Smooth muscle cell (in vitro differentiated cells): ENCODE measurements at regions not wholly inside any gene's neighbourhood (a gene's known extent, or its start where the extent isn't known, plus 50 kb on each side); places are given as distances from the start of the nearest gene placed in this dataset.

Experiments used
- DNase-seq: peaks from one replicate; lab custom pipeline; 2025; ENCODE audit not compliant: unreplicated experiment; lab: John Stamatoyannopoulos, UW
- H2AFZ ChIP-seq: fragments of 200-600 bp; sonication (generic); 2 replicates; pipeline ENCODE4 v1.6.0; 2016; ENCODE audit warnings: antibody characterized with exemption, low read depth, mild to moderate bottlenecking
- H3F3A ChIP-seq: fragments of 200-600 bp; sonication (generic); 2 replicates; pipeline ENCODE4 v1.6.0; 2017; ENCODE audit warnings: antibody characterized with exemption, low read depth
- H3K27ac ChIP-seq: fragments of 200-600 bp; sonication (generic); 2 replicates; pipeline ENCODE4 v1.5.1; 2016; ENCODE audit warnings: low read depth, mild to moderate bottlenecking
- H3K27me3 ChIP-seq: fragments of 200-600 bp; sonication (generic); 2 replicates; pipeline ENCODE4 v1.6.1; 2016; ENCODE audit warnings: low read depth, mild to moderate bottlenecking
- H3K36me3 ChIP-seq: fragments of 200-600 bp; sonication (generic); 2 replicates; pipeline ENCODE4 v1.5.1; 2016; ENCODE audit warnings: low read depth
- H3K4me1 ChIP-seq: fragments of 200-600 bp; sonication (generic); 2 replicates; pipeline ENCODE4 v1.5.1; 2016; ENCODE audit warnings: low read depth
- H3K4me2 ChIP-seq: fragments of 200-600 bp; sonication (generic); 2 replicates; pipeline ENCODE4 v1.6.0; 2016; ENCODE audit warnings: mild to moderate bottlenecking
- H3K4me3 ChIP-seq: fragments of 200-600 bp; sonication (generic); 2 replicates; pipeline ENCODE4 v1.5.1; 2016; ENCODE audit warnings: mild to moderate bottlenecking
- H3K79me2 ChIP-seq: fragments of 200-600 bp; sonication (generic); 2 replicates; pipeline ENCODE4 v1.6.0; 2016; ENCODE audit warnings: low read depth, mild to moderate bottlenecking
- H3K9ac ChIP-seq: fragments of 200-600 bp; sonication (generic); 2 replicates; pipeline ENCODE4 v1.6.0; 2016; ENCODE audit warnings: low read depth
- H3K9me3 ChIP-seq: fragments of 200-600 bp; sonication (generic); replicated peaks from 2 replicates; pipeline ENCODE4 v1.5.1; 2016; ENCODE audit warnings: low read depth
- H4K20me1 ChIP-seq: fragments of 200-600 bp; sonication (generic); 2 replicates; pipeline ENCODE4 v1.6.0; 2016; ENCODE audit warnings: low read depth
- WGBS: methylation state at CpG from one replicate; pipeline ENCODE4 v1.1.7; 2016; ENCODE audit warnings: low lambda C conversion rate; 5-methylcytosine and 5-hydroxymethylcytosine counted together
- TF ChIP-seq, protein P1 (sequence below): fragments of 200-600 bp; sonication (generic); IDR thresholded peaks from 2 replicates; pipeline ENCODE4 v1.5.1; 2017; ENCODE audit warnings: borderline replicate concordance, mild to moderate bottlenecking, antibody characterized with exemption; ENCODE audit not compliant: insufficient read depth, poor library complexity, severe bottlenecking

DNA sequence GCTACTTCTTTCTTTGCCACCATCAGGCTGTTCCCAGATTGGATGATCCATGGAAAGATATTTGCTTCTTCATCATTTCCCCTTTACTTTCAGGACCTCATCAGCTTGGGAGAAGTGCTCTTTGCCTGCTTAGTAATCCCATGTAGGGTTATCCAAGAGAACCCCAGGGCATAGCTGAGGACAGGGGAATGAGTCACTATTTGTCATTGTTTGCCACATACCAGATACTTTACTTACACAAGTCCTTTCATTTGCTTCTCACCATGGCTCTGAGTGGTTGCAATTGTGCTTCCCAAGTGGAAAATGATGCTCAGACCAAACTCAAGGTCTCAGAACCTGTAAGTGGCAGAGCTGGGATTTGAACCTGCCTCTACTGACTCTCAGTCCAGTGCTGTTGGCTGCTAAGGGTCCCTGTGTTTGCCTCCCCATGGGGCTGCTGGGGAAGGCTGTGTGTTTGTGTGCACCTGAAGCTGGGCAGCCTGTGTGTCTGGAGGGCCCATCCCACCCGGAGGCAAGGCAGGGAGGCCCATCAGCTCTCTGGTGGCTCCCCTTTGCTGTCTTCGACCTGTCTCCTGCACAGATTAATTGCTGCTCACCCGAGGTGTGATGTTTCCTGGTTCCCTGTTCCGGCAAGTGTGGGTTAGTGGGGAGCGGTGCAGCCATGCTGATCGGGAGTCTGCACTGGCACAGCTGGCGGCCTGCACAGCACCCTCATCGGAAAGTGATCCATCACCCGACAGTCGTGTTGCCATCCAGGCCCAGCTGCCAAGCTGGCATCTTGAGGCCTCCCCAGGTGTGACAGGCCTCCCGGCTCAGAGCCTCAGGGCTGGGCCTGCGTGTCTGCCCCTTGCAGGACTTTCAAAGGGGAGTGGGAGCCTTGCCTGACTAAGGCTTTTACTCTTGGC, 228.8 kb downstream of the DHX35 start:
- H3K27me3 ChIP-seq = no peaks in the 10 kb centered on the region
- no peak overlapping the region for H3K9ac ChIP-seq
- no peaks in the 10 kb centered on the region for H4K20me1 ChIP-seq
- no peaks in the 10 kb centered on the region for H3K4me1 ChIP-seq
- H3K79me2 ChIP-seq = no peaks in the 10 kb centered on the region
- H3K4me2 ChIP-seq = no peak overlapping the region
- no peaks in the 10 kb centered on the region for H3K36me3 ChIP-seq
- no peaks in the 10 kb centered on the region for H3F3A ChIP-seq
- no peak overlapping the region for H2AFZ ChIP-seq
- no peak overlapping the region for H3K4me3 ChIP-seq
- no peak for DNase-seq
- no peak overlapping the region for H3K27ac ChIP-seq
- TF ChIP-seq, protein P1, sequence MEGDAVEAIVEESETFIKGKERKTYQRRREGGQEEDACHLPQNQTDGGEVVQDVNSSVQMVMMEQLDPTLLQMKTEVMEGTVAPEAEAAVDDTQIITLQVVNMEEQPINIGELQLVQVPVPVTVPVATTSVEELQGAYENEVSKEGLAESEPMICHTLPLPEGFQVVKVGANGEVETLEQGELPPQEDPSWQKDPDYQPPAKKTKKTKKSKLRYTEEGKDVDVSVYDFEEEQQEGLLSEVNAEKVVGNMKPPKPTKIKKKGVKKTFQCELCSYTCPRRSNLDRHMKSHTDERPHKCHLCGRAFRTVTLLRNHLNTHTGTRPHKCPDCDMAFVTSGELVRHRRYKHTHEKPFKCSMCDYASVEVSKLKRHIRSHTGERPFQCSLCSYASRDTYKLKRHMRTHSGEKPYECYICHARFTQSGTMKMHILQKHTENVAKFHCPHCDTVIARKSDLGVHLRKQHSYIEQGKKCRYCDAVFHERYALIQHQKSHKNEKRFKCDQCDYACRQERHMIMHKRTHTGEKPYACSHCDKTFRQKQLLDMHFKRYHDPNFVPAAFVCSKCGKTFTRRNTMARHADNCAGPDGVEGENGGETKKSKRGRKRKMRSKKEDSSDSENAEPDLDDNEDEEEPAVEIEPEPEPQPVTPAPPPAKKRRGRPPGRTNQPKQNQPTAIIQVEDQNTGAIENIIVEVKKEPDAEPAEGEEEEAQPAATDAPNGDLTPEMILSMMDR = no peak
- no peaks in the 10 kb centered on the region for H3K9me3 ChIP-seq
- 88% methylated on average over 12 of the region's 12 CpGs for WGBS

DNA sequence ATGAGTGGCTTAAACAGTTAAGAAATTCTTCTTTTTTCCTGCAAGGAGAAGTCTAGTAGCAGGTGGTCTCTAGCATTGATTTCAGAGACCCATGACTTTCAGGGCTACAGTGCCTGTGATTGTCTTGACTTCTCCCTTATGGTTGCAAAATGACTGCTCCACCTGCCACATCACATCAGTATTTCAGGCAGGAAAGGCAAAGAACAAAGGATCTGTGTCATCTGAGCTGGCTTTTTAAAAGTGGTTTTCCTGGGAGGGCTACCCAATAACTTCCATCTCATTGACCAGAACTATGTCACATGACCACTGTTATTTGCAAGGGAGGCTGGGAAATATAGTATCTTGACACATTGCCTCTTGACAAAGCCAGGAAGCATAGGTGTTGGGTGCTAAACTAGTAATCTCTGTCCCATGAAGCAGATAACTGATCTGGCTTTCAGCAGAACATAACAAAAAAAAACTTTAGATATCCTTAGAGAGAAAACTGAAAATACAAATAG, 226.2 kb downstream of the DHX35 start:
- Histone ChIP-seq H3K79me2 (no peaks in the 10 kb centered on the region), H3K27me3 (no peaks in the 10 kb centered on the region), H3K27ac (no peak overlapping the region), H3F3A (no peaks in the 10 kb centered on the region), H3K9me3 (peaks cover 12% of the 10 kb centered on the region), H3K9ac (no peak overlapping the region), H2AFZ (no peak overlapping the region), H3K4me1 (no peaks in the 10 kb centered on the region), H3K36me3 (no peaks in the 10 kb centered on the region), H4K20me1 (no peaks in the 10 kb centered on the region), H3K4me3 (no peak overlapping the region), H3K4me2 (no peak overlapping the region)
- TF ChIP-seq, protein P1 = no peak
- DNase-seq = no peak

DNA sequence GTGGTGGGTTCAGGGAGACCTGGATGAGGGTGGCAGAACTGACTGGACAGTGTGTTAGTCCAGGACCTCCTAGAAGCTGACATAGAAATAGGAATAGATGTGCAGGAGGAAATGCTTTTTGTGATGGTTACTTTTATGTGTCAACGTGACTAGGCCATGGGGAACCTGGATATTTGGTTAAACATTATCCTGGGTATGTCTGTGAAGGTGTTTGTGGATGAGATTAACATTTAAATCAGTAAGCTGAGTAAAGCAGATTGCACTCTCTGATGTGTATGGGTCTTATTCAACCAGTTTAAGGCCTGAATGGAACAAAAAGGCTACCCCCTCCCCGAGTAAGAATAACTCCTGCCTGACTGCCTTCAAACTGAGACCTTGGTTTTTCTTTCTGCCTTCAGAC, 219.3 kb downstream of the DHX35 start:
- Histone ChIP-seq H2AFZ (no peak overlapping the region), H3K36me3 (no peaks in the 10 kb centered on the region), H3K9me3 (peaks cover 12% of the 10 kb centered on the region), H4K20me1 (no peaks in the 10 kb centered on the region), H3K27me3 (no peaks in the 10 kb centered on the region), H3K79me2 (no peaks in the 10 kb centered on the region), H3K4me2 (no peak overlapping the region), H3K4me1 (no peaks in the 10 kb centered on the region), H3K9ac (no peak overlapping the region), H3K27ac (no peak overlapping the region), H3K4me3 (no peak overlapping the region), H3F3A (no peaks in the 10 kb centered on the region)
- no peak for DNase-seq
- WGBS = 89% methylated on average over 2 of the region's 2 CpGs
- TF ChIP-seq, protein P1 = no peak

DNA sequence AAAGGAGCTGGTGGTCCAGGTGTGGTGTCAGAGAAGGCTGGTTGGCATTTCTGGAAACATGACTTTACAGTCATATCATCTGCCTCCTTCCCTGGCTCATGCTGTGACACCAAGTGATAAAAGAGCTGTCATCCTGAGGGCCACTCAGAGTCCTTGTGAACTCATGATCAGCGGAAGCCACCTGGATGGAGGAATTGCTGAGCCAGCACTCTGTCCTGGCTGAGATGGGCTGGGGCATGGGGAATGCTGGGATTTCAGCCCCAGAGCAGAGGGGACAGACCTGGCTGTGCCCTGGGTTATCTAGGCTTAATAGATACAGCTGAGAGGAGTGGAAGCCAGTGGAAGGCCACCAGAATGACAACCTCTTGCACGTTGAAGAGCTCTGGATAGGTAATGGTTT, 214.3 kb downstream of the DHX35 start:
- no peaks in the 10 kb centered on the region for H3K27me3 ChIP-seq
- no peak overlapping the region for H2AFZ ChIP-seq
- H3K4me3 ChIP-seq = no peak overlapping the region
- 74% methylated on average over 2 of the region's 2 CpGs for WGBS
- no peak for DNase-seq
- H3K79me2 ChIP-seq = no peaks in the 10 kb centered on the region
- H3K4me1 ChIP-seq = no peaks in the 10 kb centered on the region
- no peaks in the 10 kb centered on the region for H4K20me1 ChIP-seq
- no peaks in the 10 kb centered on the region for H3K9me3 ChIP-seq
- H3K27ac ChIP-seq = no peak overlapping the region
- H3K4me2 ChIP-seq = no peak overlapping the region
- no peaks in the 10 kb centered on the region for H3F3A ChIP-seq
- TF ChIP-seq, protein P1 = no peak
- no peaks in the 10 kb centered on the region for H3K36me3 ChIP-seq
- H3K9ac ChIP-seq = no peak overlapping the region
